GM19351 (cell line): ENCODE measurements at regions not wholly inside any gene's neighbourhood (a gene's known extent, or its start where the extent isn't known, plus 50 kb on each side); places are given as distances from the start of the nearest gene placed in this dataset.

Source experiments
- ATAC-seq: cut with Tn5 transposase; IDR thresholded peaks from one replicate; pipeline ENCODE4 v1.9.1; 2021; ENCODE audit warnings: mild to moderate bottlenecking, moderate library complexity; ENCODE audit not compliant: unreplicated experiment

GRCh38 chr15:35654332-35654731 lies 108.4 kb upstream of the DPH6 start:
- ATAC-seq = no peak

- ATAC-seq = no peak
Measured at GRCh38 chr15:35657679-35658311, 111.8 kb upstream of the DPH6 start.

- ATAC-seq = no peak
Measured at GRCh38 chr15:35663956-35664355, 118.0 kb upstream of the DPH6 start.

GRCh38 chr15:35665896-35666536 lies 120.1 kb upstream of the DPH6 start:
- ATAC-seq = no peak

GRCh38 chr15:35667908-35668307 lies 121.9 kb upstream of the DPH6 start:
- no peak for ATAC-seq

GRCh38 chr15:35669021-35669420 lies 123.1 kb upstream of the DPH6 start:
- no peak for ATAC-seq

GRCh38 chr15:35669432-35670045 lies 123.6 kb upstream of the DPH6 start:
- no peak for ATAC-seq

GRCh38 chr15:35671197-35671596 lies 125.2 kb upstream of the DPH6 start:
- ATAC-seq = no peak

GRCh38 chr15:35671981-35672380 lies 126.0 kb upstream of the DPH6 start:
- no peak for ATAC-seq

- ATAC-seq = peak; percentile 59
Measured at GRCh38 chr15:35673093-35673684, 127.2 kb upstream of the DPH6 start.

- no peak for ATAC-seq
Measured at GRCh38 chr15:35674873-35675781, 129.2 kb upstream of the DPH6 start.

- ATAC-seq = no peak
Measured at GRCh38 chr15:35678774-35679173, 132.8 kb upstream of the DPH6 start.

GRCh38 chr15:35679186-35679585 lies 133.2 kb upstream of the DPH6 start:
- ATAC-seq = no peak

- no peak for ATAC-seq
Measured at GRCh38 chr15:35680951-35681350, 135.0 kb upstream of the DPH6 start.

- no peak for ATAC-seq
Measured at GRCh38 chr15:35686347-35686746, 140.4 kb upstream of the DPH6 start.

GRCh38 chr15:35689266-35689665 lies 143.3 kb upstream of the DPH6 start:
- no peak for ATAC-seq

- no peak for ATAC-seq
Measured at GRCh38 chr15:35690089-35690488, 144.1 kb upstream of the DPH6 start.

GRCh38 chr15:35690698-35691116 lies 144.7 kb upstream of the DPH6 start:
- no peak for ATAC-seq

- no peak for ATAC-seq
Measured at GRCh38 chr15:35691173-35691761, 145.3 kb upstream of the DPH6 start.
